ENCODE measurements at regions not wholly inside any gene's neighbourhood (a gene's known extent, or its start where the extent isn't known, plus 50 kb on each side); places are given as distances from the start of the nearest gene placed in this dataset.

DNA sequence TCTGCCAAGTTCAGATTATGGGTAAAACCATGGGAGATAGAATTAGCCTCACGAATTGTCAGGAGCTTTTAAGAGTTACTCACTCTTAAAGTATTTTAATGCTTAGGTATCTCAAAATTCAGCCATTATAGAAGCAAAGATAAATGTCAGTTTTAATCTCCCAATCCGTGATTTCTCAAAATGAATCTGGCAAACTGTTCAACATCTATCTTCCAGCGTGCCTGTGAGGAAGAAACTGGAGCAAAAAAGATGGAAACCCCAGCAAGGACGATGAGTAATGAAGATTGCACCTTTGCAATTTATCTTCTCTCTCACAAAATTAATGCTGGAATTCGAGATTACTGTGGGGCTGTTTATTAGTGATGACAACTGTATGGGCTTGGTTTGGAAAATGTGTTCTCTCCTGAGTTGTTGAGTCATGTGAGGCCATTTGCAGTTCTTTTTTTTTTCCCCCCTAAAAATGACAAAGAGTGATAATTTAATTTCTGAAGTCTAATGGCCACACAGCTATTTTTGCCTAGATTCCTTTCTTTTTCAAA, 70.5 kb downstream of the PYDC2 start:
- Histone ChIP-seq H3K36me3 (no peaks in the 10 kb centered on the region), H3K4me3 (no peak overlapping the region), H3K27ac (replicated peaks in 1 of 4) (no peak overlapping the region), H3K9me3 (no peaks in the 10 kb centered on the region), H3K27me3 (no peaks in the 10 kb centered on the region), H3K4me1 (no peaks in the 10 kb centered on the region)
- intact Hi-C loops (cut with DNase I) = no loop called here
- DNase-seq (ENCODE audit: extremely low spot score) = no peak
- 54% methylated on average over 5 of the region's 5 CpGs for WGBS
- TF ChIP-seq POLR2AphosphoS5 (IDR thresholded peaks at IDR 0.05) = no peak
- TF ChIP-seq, protein P1, sequence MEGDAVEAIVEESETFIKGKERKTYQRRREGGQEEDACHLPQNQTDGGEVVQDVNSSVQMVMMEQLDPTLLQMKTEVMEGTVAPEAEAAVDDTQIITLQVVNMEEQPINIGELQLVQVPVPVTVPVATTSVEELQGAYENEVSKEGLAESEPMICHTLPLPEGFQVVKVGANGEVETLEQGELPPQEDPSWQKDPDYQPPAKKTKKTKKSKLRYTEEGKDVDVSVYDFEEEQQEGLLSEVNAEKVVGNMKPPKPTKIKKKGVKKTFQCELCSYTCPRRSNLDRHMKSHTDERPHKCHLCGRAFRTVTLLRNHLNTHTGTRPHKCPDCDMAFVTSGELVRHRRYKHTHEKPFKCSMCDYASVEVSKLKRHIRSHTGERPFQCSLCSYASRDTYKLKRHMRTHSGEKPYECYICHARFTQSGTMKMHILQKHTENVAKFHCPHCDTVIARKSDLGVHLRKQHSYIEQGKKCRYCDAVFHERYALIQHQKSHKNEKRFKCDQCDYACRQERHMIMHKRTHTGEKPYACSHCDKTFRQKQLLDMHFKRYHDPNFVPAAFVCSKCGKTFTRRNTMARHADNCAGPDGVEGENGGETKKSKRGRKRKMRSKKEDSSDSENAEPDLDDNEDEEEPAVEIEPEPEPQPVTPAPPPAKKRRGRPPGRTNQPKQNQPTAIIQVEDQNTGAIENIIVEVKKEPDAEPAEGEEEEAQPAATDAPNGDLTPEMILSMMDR (IDR thresholded peaks at IDR 0.05) = no peak
- TF ChIP-seq POLR2A (IDR thresholded peaks at IDR 0.05; ENCODE audit: low read depth) = no peak
- TF ChIP-seq EP300 (IDR thresholded peaks at IDR 0.05) = no peak

- WGBS = 79% methylated on average over 1 of the region's 1 CpG
- no peaks in the 10 kb centered on the region for H3K27me3 ChIP-seq
- H3K4me3 ChIP-seq = no peak overlapping the region
- intact Hi-C loops (cut with DNase I) = no loop called here
- TF ChIP-seq, protein P1 (IDR thresholded peaks at IDR 0.05) = no peak
- TF ChIP-seq POLR2A (IDR thresholded peaks at IDR 0.05; ENCODE audit: low read depth) (no peak), POLR2AphosphoS5 (IDR thresholded peaks at IDR 0.05) (no peak), EP300 (IDR thresholded peaks at IDR 0.05) (no peak)
- H3K36me3 ChIP-seq = no peaks in the 10 kb centered on the region
- no peak overlapping the region for H3K27ac ChIP-seq (replicated peaks in 1 of 4)
- H3K4me1 ChIP-seq = no peaks in the 10 kb centered on the region
- no peak for DNase-seq (ENCODE audit: extremely low spot score)
- no peaks in the 10 kb centered on the region for H3K9me3 ChIP-seq
Observed at GRCh38 chr3:191543018-191543417, 82.1 kb downstream of the PYDC2 start.

GRCh38 chr3:191543897-191544296, 82.9 kb downstream of the PYDC2 start:
- WGBS = 87% methylated on average over 4 of the region's 4 CpGs
- H3K9me3 ChIP-seq = no peaks in the 10 kb centered on the region
- H3K4me1 ChIP-seq = no peaks in the 10 kb centered on the region
- no peaks in the 10 kb centered on the region for H3K27me3 ChIP-seq
- intact Hi-C loops (cut with DNase I) = no loop called here
- TF ChIP-seq, protein P1 (IDR thresholded peaks at IDR 0.05) = no peak
- TF ChIP-seq POLR2A (IDR thresholded peaks at IDR 0.05; ENCODE audit: low read depth) = no peak
- no peak overlapping the region for H3K27ac ChIP-seq (replicated peaks in 1 of 4)
- H3K36me3 ChIP-seq = no peaks in the 10 kb centered on the region
- no peak for DNase-seq (ENCODE audit: extremely low spot score)
- no peak overlapping the region for H3K4me3 ChIP-seq

DNA sequence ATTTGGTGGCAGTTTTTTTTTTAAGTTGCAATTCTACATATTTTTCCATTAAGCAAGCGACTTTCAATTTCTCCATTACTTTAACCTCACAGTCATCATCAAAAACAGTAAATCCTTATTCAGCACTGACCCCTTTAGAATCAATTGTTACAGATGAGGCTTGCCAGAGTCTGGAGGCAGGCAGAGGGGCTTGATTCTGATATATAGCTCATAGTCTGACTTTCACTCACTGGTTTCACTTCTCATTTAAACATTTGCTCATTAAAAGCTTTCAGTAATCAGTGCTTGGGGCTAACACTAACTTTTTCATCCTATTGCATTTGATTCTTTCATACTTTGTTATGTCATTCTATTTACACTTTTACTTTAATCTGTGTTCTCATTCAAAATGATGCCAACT, 88.4 kb downstream of the PYDC2 start:
- no peak for TF ChIP-seq POLR2AphosphoS5 (IDR thresholded peaks at IDR 0.05)
- TF ChIP-seq EP300 (IDR thresholded peaks at IDR 0.05) = no peak
- no peak for TF ChIP-seq POLR2A (IDR thresholded peaks at IDR 0.05; ENCODE audit: low read depth)
- TF ChIP-seq, protein P1 (IDR thresholded peaks at IDR 0.05) = no peak
- no peak overlapping the region for H3K4me3 ChIP-seq
- H3K9me3 ChIP-seq = no peaks in the 10 kb centered on the region
- no peaks in the 10 kb centered on the region for H3K27me3 ChIP-seq
- H3K4me1 ChIP-seq = no peaks in the 10 kb centered on the region
- WGBS = 72% methylated on average over 1 of the region's 1 CpG
- H3K36me3 ChIP-seq = no peaks in the 10 kb centered on the region
- intact Hi-C loops (cut with DNase I) = no loop called here
- H3K27ac ChIP-seq (replicated peaks in 1 of 4) = no peak overlapping the region
- DNase-seq (ENCODE audit: extremely low spot score) = no peak

DNA sequence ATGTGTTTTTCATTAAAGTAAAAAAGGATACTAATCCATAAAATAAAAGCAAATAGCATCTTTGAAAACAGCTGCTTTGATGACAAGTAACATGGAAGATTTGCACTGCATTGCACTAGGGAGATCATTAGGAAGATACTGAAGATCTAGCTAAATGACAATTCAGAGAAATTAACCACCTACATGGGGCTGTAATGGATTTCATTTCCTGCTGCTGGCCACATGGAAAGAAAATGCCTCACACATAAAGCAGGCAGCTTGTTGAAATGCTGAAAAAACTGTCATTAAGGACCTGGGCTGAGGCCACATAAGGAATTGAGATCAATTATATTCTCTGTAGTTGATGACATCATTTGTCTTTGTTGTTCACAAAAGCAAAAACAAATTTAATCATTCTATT, 94.1 kb downstream of the PYDC2 start:
- Histone ChIP-seq H3K4me1 (no peaks in the 10 kb centered on the region), H3K27ac (replicated peaks in 1 of 4) (no peak overlapping the region), H3K36me3 (no peaks in the 10 kb centered on the region), H3K27me3 (no peaks in the 10 kb centered on the region), H3K9me3 (no peaks in the 10 kb centered on the region), H3K4me3 (no peak overlapping the region)
- TF ChIP-seq POLR2AphosphoS5 (IDR thresholded peaks at IDR 0.05) (no peak), POLR2A (IDR thresholded peaks at IDR 0.05; ENCODE audit: low read depth) (no peak), EP300 (IDR thresholded peaks at IDR 0.05) (no peak)
- TF ChIP-seq, protein P1 (IDR thresholded peaks at IDR 0.05) = no peak
- no peak for DNase-seq (ENCODE audit: extremely low spot score)
- intact Hi-C loops (cut with DNase I) = no loop called here

Data from esophagus muscularis mucosa (tissue), 4 donors.